ENCODE measurements at regions not wholly inside any gene's neighbourhood (a gene's known extent, or its start where the extent isn't known, plus 50 kb on each side); places are given as distances from the start of the nearest gene placed in this dataset.

DNA sequence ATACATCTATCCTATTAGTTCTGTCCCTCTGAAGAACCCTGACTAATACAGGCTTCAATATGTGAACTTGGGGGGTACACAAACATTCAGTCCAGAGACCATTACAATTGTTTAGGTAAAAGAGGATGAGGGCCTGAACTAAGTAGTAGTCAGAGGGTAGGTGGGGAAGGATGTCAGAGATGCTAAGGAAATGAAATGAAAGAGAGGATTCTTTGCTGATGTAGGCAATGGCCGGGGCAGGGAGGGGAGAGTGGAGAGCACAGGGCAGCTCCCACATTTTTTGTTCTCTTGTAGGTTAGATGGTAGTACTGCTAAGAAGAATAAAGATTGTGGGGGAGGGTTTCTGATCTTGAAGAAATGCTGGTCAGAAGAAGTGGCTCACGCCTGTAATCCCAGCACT, 60.8 kb downstream of the SOX4 start:
- TF ChIP-seq CTCF (IDR thresholded peaks at IDR 0.05; ENCODE audit: low read depth, low read length, missing input control), result no peak
- TF ChIP-seq RXRA (IDR thresholded peaks at IDR 0.05), result no peak
- TF ChIP-seq, protein P1, sequence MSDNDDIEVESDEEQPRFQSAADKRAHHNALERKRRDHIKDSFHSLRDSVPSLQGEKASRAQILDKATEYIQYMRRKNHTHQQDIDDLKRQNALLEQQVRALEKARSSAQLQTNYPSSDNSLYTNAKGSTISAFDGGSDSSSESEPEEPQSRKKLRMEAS (IDR thresholded peaks at IDR 0.05), result no peak
- no peak for TF ChIP-seq TAF1 (conservative IDR thresholded peaks at IDR 0.05)
- TF ChIP-seq FOXA1 (IDR thresholded peaks at IDR 0.05), result no peak
- TF ChIP-seq RAD21 (IDR thresholded peaks at IDR 0.05), result no peak
- TF ChIP-seq, protein P2, sequence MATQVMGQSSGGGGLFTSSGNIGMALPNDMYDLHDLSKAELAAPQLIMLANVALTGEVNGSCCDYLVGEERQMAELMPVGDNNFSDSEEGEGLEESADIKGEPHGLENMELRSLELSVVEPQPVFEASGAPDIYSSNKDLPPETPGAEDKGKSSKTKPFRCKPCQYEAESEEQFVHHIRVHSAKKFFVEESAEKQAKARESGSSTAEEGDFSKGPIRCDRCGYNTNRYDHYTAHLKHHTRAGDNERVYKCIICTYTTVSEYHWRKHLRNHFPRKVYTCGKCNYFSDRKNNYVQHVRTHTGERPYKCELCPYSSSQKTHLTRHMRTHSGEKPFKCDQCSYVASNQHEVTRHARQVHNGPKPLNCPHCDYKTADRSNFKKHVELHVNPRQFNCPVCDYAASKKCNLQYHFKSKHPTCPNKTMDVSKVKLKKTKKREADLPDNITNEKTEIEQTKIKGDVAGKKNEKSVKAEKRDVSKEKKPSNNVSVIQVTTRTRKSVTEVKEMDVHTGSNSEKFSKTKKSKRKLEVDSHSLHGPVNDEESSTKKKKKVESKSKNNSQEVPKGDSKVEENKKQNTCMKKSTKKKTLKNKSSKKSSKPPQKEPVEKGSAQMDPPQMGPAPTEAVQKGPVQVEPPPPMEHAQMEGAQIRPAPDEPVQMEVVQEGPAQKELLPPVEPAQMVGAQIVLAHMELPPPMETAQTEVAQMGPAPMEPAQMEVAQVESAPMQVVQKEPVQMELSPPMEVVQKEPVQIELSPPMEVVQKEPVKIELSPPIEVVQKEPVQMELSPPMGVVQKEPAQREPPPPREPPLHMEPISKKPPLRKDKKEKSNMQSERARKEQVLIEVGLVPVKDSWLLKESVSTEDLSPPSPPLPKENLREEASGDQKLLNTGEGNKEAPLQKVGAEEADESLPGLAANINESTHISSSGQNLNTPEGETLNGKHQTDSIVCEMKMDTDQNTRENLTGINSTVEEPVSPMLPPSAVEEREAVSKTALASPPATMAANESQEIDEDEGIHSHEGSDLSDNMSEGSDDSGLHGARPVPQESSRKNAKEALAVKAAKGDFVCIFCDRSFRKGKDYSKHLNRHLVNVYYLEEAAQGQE (IDR thresholded peaks at IDR 0.05), result no peak
- TF ChIP-seq, protein P3, sequence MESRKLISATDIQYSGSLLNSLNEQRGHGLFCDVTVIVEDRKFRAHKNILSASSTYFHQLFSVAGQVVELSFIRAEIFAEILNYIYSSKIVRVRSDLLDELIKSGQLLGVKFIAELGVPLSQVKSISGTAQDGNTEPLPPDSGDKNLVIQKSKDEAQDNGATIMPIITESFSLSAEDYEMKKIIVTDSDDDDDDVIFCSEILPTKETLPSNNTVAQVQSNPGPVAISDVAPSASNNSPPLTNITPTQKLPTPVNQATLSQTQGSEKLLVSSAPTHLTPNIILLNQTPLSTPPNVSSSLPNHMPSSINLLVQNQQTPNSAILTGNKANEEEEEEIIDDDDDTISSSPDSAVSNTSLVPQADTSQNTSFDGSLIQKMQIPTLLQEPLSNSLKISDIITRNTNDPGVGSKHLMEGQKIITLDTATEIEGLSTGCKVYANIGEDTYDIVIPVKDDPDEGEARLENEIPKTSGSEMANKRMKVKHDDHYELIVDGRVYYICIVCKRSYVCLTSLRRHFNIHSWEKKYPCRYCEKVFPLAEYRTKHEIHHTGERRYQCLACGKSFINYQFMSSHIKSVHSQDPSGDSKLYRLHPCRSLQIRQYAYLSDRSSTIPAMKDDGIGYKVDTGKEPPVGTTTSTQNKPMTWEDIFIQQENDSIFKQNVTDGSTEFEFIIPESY (IDR thresholded peaks at IDR 0.05), result no peak
- no peak for TF ChIP-seq GABPA (IDR thresholded peaks at IDR 0.05 in 1 of 2, conservative IDR thresholded peaks at IDR 0.05 in 1 of 2)
